HG03064 (cell line): ENCODE measurements at regions not wholly inside any gene's neighbourhood (a gene's known extent, or its start where the extent isn't known, plus 50 kb on each side); places are given as distances from the start of the nearest gene placed in this dataset.
A peak's percentile ranks its signal among the peaks of the same experiment; 100 is the strongest.
"Not testable (repeated sequence)": the region's sequence is repeated elsewhere in the genome, so short reads cannot be mapped to it uniquely, and the experiment has no call there.

Experiments
- ATAC-seq: cut with Tn5 transposase; IDR thresholded peaks from one replicate; pipeline ENCODE4 v1.9.1; 2021; ENCODE audit warnings: low read depth; ENCODE audit not compliant: unreplicated experiment

DNA sequence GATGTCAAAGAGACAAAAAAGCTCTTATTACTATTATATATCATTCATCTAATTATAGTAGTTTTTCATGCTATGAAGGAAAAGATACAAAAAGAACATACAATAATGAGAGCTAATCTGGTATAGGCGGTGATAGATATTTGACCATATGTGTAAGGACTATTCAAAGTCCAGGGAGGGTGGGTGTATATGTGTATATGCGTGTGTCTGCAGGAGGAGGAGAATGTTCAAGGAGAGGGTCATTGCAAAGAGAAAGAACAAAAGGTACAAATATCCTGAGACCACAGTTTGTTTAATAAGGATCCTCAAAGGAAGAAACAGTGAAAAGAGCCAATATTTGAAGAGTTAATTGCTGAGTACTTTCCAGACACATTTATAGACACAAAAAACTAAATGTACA, 1288.6 kb upstream of the CITED2 start:
- ATAC-seq: no peak

DNA sequence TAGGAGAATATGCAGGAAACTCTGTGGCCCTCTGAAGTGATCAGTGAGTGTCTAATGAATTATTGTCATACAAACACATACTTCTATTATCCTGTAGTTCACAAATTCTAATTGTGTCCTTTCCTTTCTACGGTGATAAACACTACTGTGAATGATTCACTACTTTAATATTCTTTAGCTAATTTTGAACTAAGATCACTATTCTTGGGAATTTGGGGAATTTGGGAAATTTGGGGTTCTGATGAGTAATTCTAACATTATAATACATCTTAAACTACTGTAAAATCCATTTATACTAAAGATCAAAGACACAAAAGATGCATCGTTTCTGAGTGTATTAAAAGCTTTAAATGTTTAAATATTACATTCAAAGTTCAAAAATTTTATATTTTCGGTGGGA, 1287.2 kb upstream of the CITED2 start:
- ATAC-seq: no peak

DNA sequence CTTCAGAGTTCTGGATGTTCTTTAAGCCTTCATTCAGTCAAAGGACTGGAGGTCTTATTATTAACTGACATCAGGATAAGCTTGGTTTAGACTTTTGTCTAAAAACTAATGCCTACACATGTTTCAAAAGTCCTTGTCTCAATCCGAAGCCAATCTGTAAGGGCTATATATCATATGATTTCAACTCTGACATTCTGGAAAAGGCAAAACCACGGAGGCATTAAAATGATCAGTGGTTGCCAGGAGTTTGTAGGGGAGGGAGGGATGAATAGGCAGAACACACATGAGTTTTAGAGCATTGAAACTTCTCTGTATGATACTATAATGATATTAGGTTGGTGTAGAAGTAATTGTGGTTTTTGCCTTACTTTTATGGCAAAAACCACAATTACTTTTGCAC, 1285.8 kb upstream of the CITED2 start:
- ATAC-seq: no peak

DNA sequence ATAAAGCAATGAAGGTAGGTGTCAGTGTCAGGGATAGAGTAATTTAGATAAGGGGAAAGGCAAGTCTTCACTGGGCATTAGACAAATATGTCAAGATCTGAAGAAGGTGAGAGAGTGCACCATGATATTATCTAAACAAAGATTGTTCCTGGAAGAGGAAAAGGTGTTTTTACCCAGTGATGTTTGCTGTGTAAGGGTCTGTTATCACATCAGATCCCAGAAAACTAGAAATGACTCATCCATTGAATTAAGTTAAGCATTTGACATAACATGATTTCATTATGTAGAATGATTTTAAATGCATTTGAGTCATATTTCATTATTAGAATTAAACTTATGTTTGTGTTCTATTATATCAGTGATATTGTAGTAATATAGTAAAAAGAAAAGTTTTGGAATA, 1279.5 kb upstream of the CITED2 start:
- ATAC-seq: no peak

DNA sequence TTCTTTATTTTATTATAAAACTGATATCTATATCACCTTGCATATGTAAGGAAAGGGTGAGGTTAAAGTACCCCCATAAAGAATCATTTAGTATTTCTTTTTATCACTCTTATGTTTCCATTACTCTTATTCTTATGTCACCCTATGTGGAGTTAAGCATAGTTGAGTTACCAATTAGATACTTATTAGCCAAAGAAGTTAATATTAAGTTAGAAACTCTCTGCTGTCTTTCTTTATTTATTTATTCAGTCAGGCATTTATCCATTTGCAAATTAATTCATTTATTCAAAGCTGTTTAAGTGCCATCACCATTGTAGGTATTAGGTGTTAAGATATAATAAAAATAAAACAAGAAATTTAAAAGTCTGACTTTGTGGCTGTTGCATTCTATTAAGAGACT, 1279.1 kb upstream of the CITED2 start:
- ATAC-seq: no peak

DNA sequence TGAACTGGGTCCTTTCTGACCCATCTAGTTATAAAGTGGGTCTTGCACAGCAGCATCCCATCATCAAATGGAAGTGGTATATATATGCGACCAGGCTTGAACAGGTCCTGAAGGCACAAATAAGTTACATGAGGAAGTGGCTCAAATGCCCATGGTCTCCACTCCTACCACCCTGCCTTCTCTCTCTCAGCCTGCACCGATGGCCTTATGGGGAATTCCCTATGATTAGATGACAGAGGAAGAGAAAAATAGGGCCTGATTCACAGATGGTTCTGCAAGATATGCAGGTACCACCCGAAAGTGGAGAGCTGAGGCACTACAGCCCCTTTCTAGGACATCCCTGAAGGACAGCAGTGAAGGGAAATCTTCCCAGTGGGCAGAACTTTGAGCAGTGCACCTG, 1275.1 kb upstream of the CITED2 start:
- ATAC-seq: not testable (repeated sequence)

DNA sequence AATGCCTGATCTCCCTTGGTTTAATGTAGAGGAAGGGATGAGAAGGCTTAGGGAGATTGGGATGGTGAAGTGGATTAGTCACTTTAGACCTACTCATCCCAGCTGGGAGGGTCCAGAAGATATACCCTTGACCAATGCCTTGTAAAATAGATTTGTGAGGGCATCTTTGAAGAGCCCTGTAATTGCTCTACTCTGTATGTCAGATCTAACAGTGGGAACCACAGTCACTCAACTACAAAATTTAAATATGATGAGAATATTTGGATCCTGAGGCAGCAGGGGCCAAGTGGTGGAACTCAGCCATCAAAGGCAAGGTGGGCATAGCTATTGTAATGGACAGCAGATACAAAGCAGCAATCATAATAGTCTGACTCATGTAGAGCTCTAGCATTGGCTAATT, 1272.9 kb upstream of the CITED2 start:
- ATAC-seq: not testable (repeated sequence)

DNA sequence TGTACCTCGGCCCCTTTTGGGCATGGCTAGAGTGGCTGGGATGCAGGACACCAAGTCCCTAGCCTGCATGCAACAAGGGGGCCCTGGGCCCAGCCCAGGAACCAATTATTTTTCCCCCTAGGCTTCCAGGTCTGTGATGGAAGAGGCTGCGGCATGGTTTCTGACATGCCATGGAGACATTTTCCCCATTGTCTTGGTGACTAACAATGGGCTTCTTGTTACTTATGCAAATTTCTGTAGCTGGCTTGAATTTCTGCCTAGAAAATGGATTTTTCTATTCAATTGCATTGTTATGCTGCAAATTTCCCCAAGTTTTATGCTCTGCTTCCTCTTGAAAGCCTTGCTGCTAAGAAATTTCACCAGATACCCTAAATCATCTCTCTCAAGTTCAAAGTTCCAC, 1269.6 kb upstream of the CITED2 start:
- ATAC-seq: no peak

DNA sequence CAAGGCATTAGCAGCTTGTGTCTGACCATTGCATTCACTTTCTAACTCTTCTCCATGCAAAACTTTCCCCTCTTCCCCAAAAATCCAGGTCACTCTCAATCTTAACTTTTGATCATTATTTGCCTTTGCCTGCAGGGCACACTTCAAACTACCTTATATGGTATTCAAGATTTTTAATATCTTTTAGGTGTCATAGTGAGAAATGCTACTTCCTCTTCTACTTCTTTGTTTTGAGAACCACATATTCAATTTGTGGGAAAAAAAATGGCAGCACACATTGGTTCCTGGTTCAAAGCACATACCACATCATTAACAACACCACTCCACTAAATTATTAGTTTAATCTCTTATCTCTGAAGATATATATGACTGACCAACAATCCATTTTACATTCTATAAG, 1267.0 kb upstream of the CITED2 start:
- peak; percentile 68 for ATAC-seq

DNA sequence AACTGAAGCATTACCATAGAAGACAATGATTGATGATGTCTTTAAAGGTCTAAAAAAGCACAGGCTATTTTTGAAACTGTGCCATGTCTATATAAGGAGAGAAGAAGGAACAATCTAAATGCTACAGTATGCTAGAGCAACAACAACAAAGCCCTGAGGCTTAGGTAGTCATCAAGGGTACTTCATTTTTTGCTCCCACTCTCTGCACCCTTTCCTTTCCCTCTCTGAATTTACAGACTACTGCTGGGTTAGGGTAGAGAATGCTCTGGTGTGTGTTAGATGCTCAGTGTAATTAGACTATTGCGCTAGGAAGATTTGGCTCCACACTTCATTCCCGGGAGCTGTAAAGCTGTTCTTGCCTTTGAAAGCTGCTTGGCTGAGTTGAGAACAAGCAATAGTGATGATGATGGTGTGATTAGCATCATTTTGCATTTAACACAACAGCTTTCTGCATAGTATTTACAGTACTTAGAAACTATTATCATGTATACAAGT, 1262.5 kb upstream of the CITED2 start:
- no peak for ATAC-seq

DNA sequence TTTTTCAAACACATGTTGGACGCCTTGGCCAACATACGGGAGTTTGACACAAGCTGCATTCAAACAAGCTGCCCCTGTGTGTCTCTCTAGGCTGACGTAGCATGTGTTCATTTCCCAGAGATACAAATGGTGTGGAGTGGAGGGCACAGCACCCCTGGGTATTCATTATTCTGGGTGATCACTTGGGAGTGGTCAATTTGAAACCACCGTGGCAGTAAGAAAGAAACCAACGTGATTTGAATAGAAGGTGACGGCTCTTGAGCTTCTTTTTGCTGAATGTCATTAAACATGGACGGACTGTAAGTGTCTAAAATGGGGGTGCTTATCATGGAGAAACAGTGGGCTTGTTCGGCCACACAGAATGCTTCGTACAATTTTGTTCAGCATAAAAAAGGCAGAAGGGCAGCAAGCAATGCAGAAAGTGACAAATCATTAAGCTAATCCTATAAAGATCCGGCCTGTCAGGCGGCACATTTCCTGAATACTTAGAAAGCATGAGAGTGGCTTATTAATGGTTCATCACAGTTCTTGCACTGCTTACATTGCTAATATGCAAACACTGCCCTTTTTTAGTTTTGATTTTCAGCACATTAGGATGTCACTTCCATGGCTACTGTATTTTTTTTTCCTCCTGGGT, 1261.9 kb upstream of the CITED2 start:
- ATAC-seq: no peak

DNA sequence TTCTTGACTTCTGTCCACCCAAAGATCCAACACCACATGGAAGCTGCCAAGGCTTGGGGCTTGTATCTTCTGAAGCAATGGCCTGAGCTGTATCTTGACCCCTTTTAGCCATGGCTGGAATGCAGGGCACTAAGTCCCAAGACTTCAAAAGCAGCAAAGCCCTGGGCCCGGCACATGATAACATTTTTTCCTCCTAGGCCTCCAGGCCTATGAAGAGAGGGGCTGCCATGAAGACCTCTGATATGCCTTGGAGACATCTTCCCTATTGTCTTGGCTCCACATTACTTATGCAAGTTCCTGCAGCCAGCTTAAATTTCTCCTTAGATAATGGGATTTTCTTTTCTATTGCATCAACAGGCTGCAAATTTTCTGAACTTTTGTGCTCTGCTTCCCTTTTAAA, 1252.6 kb upstream of the CITED2 start:
- no peak for ATAC-seq

DNA sequence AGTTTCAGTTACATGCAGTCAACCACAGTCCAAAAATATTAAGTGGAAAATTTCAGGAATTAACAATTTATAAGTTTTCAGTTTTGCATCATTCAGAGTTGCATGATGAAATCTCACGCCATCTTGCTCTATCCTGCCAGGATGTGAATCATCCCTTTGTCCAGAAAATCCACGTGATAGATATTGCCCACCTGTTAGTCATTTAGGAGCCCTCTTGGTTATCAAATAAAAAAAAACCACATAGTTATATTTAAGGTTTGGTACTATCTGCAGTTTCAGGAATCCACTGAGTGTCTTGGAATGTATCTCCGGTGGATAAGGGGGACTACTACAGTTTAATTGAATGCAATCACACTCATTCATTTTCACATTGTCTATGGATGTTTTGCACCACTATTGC, 1249.0 kb upstream of the CITED2 start:
- ATAC-seq: no peak

DNA sequence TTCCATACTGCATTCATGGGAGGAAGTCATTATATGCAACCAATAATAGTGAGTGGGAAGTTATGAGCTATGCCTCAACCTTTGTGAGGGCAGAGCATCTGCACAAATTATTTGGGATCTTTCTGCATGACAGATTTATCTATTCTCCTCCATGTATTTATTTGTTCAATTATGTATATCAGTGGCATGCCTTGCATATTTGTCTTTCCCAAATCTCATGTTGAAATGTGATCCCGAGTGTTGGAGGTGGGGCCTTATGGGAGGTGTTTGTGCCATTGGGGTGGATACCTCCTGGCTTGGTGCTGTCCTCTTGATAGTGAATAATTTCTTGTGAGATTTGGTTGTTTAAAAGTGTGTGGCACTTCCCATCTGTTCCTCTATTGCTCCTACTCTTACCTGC, 1246.0 kb upstream of the CITED2 start:
- ATAC-seq: no peak

DNA sequence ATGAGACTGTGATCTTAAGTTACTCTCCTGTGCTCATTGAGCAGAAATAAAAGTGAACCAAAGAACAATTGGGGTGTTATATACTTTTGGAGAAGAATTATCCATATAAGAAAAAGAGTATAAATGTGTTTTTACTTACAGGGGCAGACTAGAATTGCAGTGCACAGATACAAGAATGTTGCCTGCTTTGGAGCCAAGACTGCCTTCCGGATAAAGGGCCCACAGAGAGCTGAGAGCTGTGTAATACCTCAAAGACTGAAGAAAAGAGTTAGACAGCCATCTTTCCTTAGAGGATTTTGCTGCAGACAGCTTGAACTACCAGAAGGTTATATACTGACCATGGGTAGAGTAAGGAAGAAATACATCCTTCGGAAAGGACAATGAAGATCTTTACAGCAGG, 1235.5 kb upstream of the CITED2 start:
- no peak for ATAC-seq

DNA sequence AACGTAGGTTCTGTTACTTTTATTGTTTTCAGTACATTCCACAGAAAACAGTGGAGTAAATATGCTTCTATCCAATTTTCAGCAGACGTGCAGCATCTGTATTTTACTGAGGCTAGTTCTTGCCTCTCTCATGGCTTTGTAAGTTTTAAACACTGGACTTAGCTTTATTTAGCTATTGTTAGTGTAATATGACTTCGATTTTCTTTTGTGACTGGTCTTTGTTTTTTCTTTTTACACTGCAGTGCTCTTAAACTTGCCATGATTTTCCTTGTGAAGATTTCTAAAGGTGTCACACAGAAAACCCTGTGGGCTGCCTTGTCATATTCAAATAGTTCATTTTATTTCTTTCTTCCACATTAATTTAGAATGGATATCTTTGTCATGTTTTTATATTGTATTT, 1234.9 kb upstream of the CITED2 start:
- no peak for ATAC-seq

DNA sequence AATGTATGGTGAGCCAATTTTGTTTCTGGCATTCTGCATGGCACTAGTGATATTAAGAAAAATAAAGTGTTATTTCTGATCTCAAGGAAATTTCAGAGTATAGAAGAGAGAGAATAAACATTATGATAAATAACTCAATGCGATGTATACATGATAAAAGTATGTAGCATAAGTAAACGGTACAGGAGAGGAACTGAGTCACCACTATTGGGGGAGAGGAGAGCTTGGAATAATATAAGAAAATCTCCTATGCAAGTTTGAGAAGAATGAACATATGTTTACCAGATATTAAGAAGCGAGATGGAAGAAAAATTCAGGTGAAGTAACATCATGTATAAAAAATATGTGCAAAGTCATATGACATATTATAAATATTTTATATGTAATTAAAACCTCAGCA, 1230.3 kb upstream of the CITED2 start:
- no peak for ATAC-seq

DNA sequence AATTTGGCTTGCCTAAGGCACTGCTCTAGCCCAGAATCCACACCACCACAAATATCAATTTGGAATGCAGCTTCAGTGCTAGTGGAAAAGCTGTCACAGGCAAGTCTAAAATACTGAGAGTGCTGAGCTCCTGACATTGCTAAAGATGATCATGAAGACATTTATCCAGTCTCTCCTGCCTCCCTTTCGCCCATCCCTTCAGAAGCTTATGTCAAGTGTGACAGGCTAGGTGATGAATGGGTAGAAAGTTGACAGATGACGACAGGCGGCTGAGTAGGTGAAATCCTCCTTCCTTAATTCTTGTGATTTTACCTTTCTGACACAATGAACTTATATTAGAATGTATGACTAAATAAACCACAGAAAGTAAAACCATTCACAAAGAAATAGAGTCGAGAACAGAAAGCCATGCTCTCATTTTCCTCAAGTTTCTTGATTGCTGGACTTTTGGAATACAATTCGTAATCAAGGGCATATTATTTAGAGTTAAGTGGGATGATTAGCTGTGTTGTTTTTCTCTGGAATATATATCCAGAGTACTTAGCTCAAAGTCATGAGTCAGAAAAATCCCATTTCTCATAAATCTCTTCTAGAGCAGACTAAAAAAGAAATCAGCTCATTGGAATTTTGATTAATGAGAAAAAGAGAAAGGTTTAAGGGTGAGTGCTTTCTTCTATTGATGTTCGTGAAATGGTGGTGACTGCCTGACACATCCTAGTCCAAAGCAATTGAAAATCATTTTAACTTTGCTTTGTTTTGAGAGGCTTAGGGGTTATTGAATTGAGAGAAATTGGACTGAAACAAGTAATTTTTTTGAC, 1228.2 kb upstream of the CITED2 start:
- ATAC-seq: no peak

DNA sequence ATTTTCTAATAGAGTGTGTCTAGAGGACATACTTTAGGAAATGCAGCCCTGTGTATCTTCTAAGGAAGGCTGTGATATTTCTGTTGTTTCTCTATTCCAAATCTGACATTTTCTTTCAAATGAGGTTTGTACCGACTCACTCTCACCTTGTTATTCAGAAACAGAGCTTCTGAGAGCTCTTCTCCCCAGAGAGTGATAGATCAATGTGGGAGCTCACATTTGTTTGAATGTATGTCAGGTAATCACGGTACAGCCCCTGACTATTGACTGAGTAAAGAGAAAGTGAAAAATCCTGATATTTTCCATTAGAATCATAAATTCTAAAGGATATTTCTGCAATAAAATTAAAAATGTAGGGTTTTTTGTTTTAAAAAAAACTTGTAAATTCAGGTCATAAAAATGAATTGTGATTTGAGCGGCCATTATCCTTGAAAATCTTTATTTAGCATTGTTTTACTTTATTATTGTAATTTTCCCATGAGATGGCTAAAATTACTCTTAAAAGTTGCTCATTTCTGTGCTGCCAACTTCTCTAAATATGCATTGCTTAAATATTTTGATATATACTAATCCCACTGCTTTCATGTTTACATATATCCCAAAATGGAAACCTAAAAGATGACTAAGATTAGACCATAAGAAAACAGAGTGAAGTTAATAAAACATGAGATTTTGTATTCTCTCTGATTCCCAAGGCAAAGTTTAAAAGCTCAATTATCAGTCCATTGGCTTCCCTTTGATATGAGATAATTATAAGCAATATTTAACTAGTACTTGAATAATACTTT, 1226.8 kb upstream of the CITED2 start:
- no peak for ATAC-seq

DNA sequence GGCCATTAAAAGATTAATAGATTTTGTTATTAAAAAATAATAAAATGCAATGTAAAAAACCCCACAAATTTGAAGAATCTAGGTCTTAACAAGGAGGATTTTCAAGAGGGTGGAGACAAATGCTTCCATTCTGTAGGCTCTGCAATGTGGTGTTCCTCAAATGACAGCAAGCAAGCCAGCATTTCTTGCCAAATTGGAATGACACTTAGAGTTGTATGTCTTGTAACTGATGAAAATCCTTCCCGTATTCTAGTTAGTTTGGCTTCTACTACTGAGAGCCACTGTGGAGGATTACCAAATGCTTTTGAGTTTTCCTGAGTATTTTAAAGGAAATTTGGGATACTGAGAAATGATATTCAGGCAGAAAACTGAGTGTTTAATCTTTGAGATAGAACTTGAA, 1225.5 kb upstream of the CITED2 start:
- no peak for ATAC-seq

DNA sequence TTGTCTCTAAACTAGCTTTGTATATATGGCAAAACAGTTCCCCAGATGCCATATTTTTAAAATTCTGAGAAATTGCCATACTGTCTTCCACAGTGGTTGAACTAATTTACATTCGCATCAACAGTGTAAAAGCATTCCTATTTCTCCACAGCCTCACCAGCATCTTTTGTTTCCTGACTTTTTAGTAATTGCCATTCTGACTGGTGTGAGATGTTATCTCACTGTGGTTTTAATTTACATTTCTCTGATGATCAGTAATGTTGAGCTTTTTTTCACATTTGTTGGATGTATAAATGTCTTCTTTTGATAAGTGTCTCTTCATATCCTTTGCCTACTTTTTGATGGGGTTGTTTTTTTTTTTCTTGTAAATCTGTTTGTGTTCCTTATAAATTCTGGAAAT, 1222.7 kb upstream of the CITED2 start:
- no peak for ATAC-seq

DNA sequence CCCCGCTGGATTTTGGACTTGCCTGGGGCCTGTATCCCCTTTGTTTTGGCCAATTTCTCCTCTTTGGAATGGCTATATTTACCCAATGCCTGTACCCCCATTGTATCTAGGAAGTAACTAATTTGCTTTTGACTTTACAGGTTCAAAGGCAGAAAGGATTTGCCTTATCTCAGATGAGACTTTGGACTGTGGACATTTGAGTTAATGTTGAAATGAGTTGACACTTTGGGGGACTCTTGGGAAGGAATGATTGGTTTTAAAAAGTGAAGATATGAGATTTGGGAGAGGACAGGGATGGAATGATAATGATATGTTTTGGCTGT, 1220.3 kb upstream of the CITED2 start:
- ATAC-seq: no peak
